ENCODE measurements at regions not wholly inside any gene's neighbourhood (a gene's known extent, or its start where the extent isn't known, plus 50 kb on each side); places are given as distances from the start of the nearest gene placed in this dataset.
"Not testable (repeated sequence)": the region's sequence is repeated elsewhere in the genome, so short reads cannot be mapped to it uniquely, and the experiment has no call there.

GRCh38 chr7:69091521-69091920 is 506.8 kb upstream of the AUTS2 start:
- DNase-seq (ENCODE audit: low spot score) = no peak

- DNase-seq (ENCODE audit: low spot score) = no peak
These were observed 503.1 kb upstream of the AUTS2 start for GRCh38 chr7:69095127-69095526.

DNA sequence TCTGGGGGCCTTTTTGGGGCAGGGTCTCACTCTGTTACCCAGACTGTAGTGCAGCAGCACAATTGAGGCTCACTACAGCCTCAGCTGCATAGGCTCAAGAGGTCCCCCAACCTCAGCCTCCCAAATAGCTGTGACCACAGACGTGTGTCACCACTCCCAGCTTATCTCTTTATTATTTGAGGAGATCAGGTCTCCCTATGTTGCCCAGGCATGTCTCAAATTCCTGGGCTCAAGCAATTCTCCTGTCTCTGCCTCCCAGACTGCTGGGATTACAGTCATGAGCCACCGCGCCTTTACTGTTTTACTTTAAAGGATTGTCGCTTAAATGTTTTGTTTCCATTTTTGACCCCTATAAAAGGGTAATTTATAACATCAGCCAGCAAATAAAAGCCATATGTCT is 502.6 kb upstream of the AUTS2 start:
- no peak for DNase-seq (ENCODE audit: low spot score)

- DNase-seq (ENCODE audit: low spot score) = no peak
These were observed 494.3 kb upstream of the AUTS2 start for GRCh38 chr7:69104023-69104422.

- no peak for DNase-seq (ENCODE audit: low spot score)
These were observed 493.2 kb upstream of the AUTS2 start for GRCh38 chr7:69105092-69105491.

- DNase-seq (ENCODE audit: low spot score) = no peak
These were observed 492.3 kb upstream of the AUTS2 start for GRCh38 chr7:69105981-69106380.

DNA sequence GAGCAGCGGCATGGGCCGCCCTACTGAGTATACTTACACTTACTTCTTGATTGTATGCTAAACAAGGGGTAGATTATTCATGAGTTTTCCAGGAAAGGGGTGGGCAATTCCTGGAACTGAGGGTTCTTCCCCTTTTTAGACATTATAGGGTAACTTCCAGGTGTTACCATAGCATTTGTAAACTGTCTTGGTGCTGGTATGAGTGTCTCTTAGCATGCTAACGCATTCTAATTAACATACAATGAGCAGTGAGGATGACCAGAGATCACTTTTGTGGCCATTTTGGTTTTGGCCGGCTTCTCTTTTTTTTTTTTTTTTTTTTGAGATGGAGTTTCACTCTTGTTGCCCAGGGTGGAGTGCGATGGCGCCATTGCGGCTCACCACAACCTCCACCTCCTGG is 491.8 kb upstream of the AUTS2 start:
- DNase-seq (ENCODE audit: low spot score) = not testable (repeated sequence)

- not testable (repeated sequence) for DNase-seq (ENCODE audit: low spot score)
These were observed 491.3 kb upstream of the AUTS2 start for GRCh38 chr7:69106946-69107345.

GRCh38 chr7:69108097-69108496 is 490.2 kb upstream of the AUTS2 start:
- DNase-seq (ENCODE audit: low spot score) = no peak

DNA sequence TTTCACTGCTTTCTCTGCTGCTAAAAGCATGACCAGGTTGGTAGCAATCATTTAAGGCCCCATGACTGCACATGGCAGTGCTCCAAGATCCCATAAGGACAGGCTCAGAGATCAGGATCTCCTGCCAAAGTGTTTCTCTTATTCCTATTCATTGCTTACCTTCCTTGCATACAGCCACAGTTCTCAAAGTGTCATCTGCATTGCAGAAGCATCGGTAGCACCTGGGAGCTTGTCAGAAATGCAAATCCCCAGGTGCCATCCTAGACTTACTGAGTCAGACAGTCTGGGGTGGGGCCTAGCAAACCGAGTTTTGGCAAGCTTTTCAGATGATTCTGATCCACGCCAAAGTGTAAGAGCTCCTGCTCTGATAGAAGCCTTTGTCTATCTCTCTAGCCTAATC is 489.0 kb upstream of the AUTS2 start:
- no peak for DNase-seq (ENCODE audit: low spot score)

- DNase-seq (ENCODE audit: low spot score) = no peak
These were observed 488.4 kb upstream of the AUTS2 start for GRCh38 chr7:69109879-69110278.

DNA sequence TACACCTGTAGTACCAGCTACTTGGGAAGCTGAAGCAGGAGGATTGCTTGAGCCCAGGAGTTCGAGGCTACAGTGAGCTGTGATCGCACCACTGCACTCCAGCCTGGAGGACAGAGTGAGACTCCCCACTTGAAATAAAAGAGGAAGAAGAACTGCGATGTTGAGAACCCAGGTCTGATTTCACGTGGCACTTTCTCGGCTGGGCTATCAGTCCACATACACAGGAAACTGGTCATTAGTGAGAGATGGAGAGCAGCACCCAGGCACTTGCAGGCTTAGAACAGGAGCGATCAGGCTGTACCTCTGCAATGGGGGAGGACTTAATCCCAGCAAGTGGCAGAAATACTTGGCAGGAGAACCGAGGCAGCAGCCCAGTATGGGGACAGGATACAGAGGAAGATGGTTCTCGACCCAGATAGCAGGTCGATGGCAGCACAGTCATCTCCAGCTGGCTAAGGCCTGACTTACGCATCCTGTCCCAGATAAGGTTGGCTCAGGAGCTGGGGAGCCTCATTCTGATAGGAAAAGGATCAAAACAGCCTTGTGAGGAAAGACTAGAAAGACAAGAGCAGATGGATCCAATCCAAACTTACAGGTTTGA is 487.7 kb upstream of the AUTS2 start:
- DNase-seq (ENCODE audit: low spot score) = no peak

DNA sequence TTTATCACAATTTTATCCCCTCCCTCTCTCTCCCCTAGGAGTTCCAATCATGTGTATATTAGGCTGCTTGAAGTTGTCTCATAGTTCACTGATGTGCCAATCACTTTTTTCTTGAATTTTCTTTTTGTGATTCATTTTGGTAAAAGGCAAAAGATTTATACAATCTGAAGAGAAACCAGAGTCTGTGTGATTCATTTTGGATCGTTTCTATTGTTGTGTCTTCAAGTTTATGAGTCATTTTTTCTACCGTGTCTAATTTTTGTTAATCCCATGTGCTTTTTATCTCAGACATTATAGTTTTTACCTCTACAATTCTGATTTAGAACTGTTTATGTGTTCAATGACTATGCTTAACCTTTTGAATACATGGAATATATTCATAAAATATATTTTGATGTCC is 483.9 kb upstream of the AUTS2 start:
- no peak for DNase-seq (ENCODE audit: low spot score)

DNA sequence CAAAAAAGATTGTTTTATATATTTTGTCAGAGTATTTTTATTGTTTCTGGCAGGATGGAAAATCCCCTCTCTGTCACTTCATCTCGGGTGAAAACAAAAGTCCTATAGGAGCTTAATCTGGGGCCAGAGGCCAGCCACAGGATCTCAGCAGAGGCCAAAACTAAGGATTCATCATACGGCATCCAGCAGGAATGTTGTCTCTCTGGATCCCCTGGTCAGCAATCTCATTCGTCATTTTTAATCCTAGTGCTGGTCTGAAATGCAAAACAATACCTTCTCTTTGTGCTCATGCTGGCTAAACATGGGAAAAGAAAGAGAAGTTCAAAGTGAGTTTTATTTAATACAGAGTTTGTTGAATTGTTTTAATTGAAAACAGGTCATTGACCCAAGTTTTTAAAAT is 482.5 kb upstream of the AUTS2 start:
- DNase-seq (ENCODE audit: low spot score) = no peak

GRCh38 chr7:69116196-69116595 is 482.1 kb upstream of the AUTS2 start:
- not testable (repeated sequence) for DNase-seq (ENCODE audit: low spot score)

GRCh38 chr7:69122953-69123352 is 475.3 kb upstream of the AUTS2 start:
- no peak for DNase-seq (ENCODE audit: low spot score)

DNA sequence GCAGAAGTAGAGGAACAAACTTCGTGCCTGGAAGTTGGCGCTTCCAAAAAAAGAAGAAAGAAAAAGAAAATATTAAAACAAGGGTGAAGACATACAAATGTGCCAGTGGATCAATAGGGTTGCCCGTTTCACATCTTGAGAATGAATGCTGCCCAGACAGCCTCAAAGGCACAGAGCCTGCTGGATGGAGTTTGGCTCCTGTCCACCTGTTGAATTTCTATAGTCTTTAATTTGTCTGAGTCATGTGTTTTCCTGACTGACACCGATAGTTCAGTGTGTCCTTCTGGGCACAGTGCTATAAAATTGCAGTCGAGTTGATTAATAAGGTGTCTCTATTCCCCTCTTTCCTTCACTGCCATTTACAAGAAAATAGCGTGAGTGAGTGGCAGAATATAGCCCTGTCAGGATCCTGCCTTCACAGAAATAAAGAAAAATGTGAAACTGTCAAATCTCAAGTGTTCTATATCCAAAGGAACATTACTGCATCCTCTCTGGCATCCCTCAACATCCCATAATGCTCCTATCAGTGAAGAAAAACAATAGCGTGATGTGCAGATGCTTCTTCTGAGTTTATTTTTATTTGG is 471.3 kb upstream of the AUTS2 start:
- no peak for DNase-seq (ENCODE audit: low spot score)

- DNase-seq (ENCODE audit: low spot score) = no peak
These were observed 468.8 kb upstream of the AUTS2 start for GRCh38 chr7:69129524-69129923.

- DNase-seq (ENCODE audit: low spot score) = no peak
These were observed 468.3 kb upstream of the AUTS2 start for GRCh38 chr7:69129951-69130350.

- no peak for DNase-seq (ENCODE audit: low spot score)
These were observed 467.9 kb upstream of the AUTS2 start for GRCh38 chr7:69130396-69130795.

- no peak for DNase-seq (ENCODE audit: low spot score)
These were observed 464.0 kb upstream of the AUTS2 start for GRCh38 chr7:69134316-69134715.

DNA sequence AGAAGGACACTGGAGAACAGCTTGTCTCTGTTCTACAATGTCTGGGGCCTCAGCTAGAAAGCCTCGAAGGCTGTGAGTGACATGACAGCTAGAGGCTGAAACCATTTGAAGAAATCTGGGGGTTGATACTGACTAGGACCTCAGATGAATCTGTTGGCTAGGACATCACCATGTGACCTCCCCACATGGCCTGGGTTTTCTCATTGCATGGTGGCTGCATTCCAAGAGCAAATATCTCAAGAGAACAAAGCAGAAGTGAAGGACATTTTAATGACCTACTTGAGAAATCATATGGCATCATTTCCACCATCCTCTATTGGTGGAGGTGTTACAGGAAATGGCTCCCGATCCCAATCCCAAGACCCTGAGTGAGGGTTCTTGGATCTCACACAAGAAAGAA is 450.6 kb upstream of the AUTS2 start:
- DNase-seq (ENCODE audit: low spot score) = no peak

DNA sequence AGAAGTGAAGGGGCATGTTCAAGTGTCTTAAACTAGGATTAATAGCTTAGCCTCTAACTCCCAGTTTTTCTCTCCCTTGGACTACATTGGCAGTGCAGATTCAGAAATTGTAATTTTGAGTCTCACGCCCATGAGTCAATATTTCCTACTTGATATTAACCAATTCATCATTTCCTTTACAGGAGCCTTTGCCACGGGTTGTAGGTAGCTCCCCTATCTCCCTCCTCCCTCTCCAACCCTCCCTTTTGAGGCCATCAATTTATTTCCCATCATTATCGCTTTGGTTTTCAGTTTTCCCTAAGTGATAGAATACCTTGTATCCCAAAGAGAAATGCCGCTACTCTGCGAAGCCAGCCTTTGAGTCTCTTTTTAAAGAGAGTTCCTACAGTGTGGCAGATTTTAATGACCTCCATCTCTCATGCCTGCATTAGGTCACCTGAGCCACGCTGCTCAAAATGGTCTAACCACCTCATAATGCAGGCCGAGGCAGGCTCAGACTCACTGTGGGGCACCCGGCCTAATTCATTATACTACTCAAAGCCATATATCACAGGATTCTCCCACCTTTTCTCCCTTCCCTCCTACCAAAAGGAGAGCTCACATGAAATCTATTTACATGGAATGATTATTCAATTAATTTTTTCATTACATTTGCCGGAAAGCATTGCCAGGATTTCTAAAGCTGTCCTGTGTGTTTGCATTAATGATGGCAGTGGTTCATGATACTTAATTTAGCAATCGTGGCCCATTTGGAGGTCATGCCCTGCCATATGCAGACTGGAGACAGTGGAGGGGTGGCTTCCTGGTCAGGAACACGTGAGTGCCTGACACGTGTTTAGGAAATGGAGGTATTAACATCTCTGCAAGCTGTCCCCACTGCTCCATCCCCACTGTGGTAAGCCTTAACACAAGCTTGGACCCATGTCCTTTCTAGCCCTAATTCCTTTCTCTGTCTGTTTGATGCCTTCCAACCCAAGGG is 448.2 kb upstream of the AUTS2 start:
- DNase-seq (ENCODE audit: low spot score) = no peak
